ENCODE measurements at regions not wholly inside any gene's neighbourhood (a gene's known extent, or its start where the extent isn't known, plus 50 kb on each side); places are given as distances from the start of the nearest gene placed in this dataset.

- TF ChIP-seq POLR2AphosphoS5 (IDR thresholded peaks at IDR 0.05) (no peak), CTCF (IDR thresholded peaks at IDR 0.05) (no peak), EP300 (IDR thresholded peaks at IDR 0.05; ENCODE audit: low read depth) (no peak), POLR2A (IDR thresholded peaks at IDR 0.05) (no peak)
Measured at GRCh38 chr5:54398191-54398590, 57.3 kb upstream of the HSPB3 start.
